Suppressor macrophage (primary cell): ENCODE measurements at regions not wholly inside any gene's neighbourhood (a gene's known extent, or its start where the extent isn't known, plus 50 kb on each side); places are given as distances from the start of the nearest gene placed in this dataset.
"Not testable (repeated sequence)": the region's sequence is repeated elsewhere in the genome, so short reads cannot be mapped to it uniquely, and the experiment has no call there.

Experiments
- DNase-seq, 4 experiments: peaks; one replicate each; pipeline ENCODE4 v3.0.0-alpha.2; 2020 to 2022

- DNase-seq: no peak
Observed at GRCh38 chr10:65196111-65196510, 1674.9 kb downstream of the REEP3 start.

GRCh38 chr10:65197935-65198334 is 1676.7 kb downstream of the REEP3 start:
- no peak for DNase-seq

- DNase-seq: no peak
Observed at GRCh38 chr10:65201491-65201890, 1680.3 kb downstream of the REEP3 start.

GRCh38 chr10:65204999-65205398 is 1683.8 kb downstream of the REEP3 start:
- no peak for DNase-seq

GRCh38 chr10:65213170-65213569 is 1692.0 kb downstream of the REEP3 start:
- no peak for DNase-seq

- DNase-seq: no peak
Observed at GRCh38 chr10:65219444-65219843, 1698.2 kb downstream of the REEP3 start.

- DNase-seq: no peak
Observed at GRCh38 chr10:65231148-65231547, 1694.7 kb upstream of the LRRTM3 start.

- no peak for DNase-seq
Observed at GRCh38 chr10:65234261-65234660, 1691.6 kb upstream of the LRRTM3 start.

GRCh38 chr10:65235266-65235665 is 1690.6 kb upstream of the LRRTM3 start:
- no peak for DNase-seq

- no peak for DNase-seq
Observed at GRCh38 chr10:65235846-65236245, 1690.0 kb upstream of the LRRTM3 start.

- no peak for DNase-seq
Observed at GRCh38 chr10:65265451-65265954, 1660.3 kb upstream of the LRRTM3 start.

- DNase-seq: not testable (repeated sequence)
Observed at GRCh38 chr10:65269551-65269950, 1656.3 kb upstream of the LRRTM3 start.

- DNase-seq: no peak
Observed at GRCh38 chr10:65270969-65271368, 1654.9 kb upstream of the LRRTM3 start.

GRCh38 chr10:65273115-65273514 is 1652.7 kb upstream of the LRRTM3 start:
- DNase-seq: no peak

GRCh38 chr10:65275296-65275695 is 1650.5 kb upstream of the LRRTM3 start:
- DNase-seq: no peak

GRCh38 chr10:65284495-65285041 is 1641.3 kb upstream of the LRRTM3 start:
- DNase-seq: no peak

GRCh38 chr10:65285726-65286125 is 1640.1 kb upstream of the LRRTM3 start:
- not testable (repeated sequence) for DNase-seq

- no peak for DNase-seq
Observed at GRCh38 chr10:65291286-65291685, 1634.5 kb upstream of the LRRTM3 start.

- no peak for DNase-seq
Observed at GRCh38 chr10:65292551-65292950, 1633.3 kb upstream of the LRRTM3 start.

GRCh38 chr10:65294329-65294728 is 1631.5 kb upstream of the LRRTM3 start:
- no peak for DNase-seq

- DNase-seq: no peak
Observed at GRCh38 chr10:65301181-65301580, 1624.7 kb upstream of the LRRTM3 start.

GRCh38 chr10:65306201-65306600 is 1619.6 kb upstream of the LRRTM3 start:
- no peak for DNase-seq

GRCh38 chr10:65312876-65313275 is 1613.0 kb upstream of the LRRTM3 start:
- no peak for DNase-seq

GRCh38 chr10:65313406-65313805 is 1612.4 kb upstream of the LRRTM3 start:
- no peak for DNase-seq

- no peak for DNase-seq
Observed at GRCh38 chr10:65314253-65314652, 1611.6 kb upstream of the LRRTM3 start.
